ENCODE measurements at regions not wholly inside any gene's neighbourhood (a gene's known extent, or its start where the extent isn't known, plus 50 kb on each side); places are given as distances from the start of the nearest gene placed in this dataset.

- TF ChIP-seq ELK1 (IDR thresholded peaks at IDR 0.05; ENCODE audit: low read depth, low read length) (no peak), RAD21 (conservative IDR thresholded peaks at IDR 0.05 in 1 of 2, IDR thresholded peaks at IDR 0.05 in 1 of 2) (no peak), EHMT2 (IDR thresholded peaks at IDR 0.05; ENCODE audit: low read depth) (no peak)
- TF ChIP-seq, protein P1, sequence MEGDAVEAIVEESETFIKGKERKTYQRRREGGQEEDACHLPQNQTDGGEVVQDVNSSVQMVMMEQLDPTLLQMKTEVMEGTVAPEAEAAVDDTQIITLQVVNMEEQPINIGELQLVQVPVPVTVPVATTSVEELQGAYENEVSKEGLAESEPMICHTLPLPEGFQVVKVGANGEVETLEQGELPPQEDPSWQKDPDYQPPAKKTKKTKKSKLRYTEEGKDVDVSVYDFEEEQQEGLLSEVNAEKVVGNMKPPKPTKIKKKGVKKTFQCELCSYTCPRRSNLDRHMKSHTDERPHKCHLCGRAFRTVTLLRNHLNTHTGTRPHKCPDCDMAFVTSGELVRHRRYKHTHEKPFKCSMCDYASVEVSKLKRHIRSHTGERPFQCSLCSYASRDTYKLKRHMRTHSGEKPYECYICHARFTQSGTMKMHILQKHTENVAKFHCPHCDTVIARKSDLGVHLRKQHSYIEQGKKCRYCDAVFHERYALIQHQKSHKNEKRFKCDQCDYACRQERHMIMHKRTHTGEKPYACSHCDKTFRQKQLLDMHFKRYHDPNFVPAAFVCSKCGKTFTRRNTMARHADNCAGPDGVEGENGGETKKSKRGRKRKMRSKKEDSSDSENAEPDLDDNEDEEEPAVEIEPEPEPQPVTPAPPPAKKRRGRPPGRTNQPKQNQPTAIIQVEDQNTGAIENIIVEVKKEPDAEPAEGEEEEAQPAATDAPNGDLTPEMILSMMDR (IDR thresholded peaks at IDR 0.05): no peak
These were observed 488.1 kb upstream of the GRM3 start for GRCh38 chr7:86155623-86156022.

Data from A549 (cell line).